Stimulated activated naive CD8-positive, alpha-beta T cell treated with anti-CD3 and anti-CD28 coated beads, Interleukin-15, amount 100 ng/mL, for 72 hours (primary cell): ENCODE measurements at regions not wholly inside any gene's neighbourhood (a gene's known extent, or its start where the extent isn't known, plus 50 kb on each side); places are given as distances from the start of the nearest gene placed in this dataset.

Experiments used
- ATAC-seq: fragments of 150-1000 bp; cut with Tn5 transposase; 2 replicates; pipeline ENCODE4 v1.10.0; 2021; ENCODE audit warnings: mild to moderate bottlenecking, moderate library complexity
- DNase-seq, 2 donors: peaks; one replicate each; pipeline ENCODE4 v3.0.0; 2021 to 2022
- H3K27ac Mint-ChIP-seq, 2 donors: one replicate each; pipeline ENCODE4 v1.8.0; 2022; ENCODE audit warnings: mild to moderate bottlenecking in 2 of 2, mixed read lengths in 2 of 2, moderate library complexity in 2 of 2
- H3K27me3 Mint-ChIP-seq: one replicate; pipeline ENCODE4 v1.8.0; 2022; ENCODE audit warnings: mixed read lengths
- H3K4me1 Mint-ChIP-seq: one replicate; pipeline ENCODE4 v1.8.0; 2022; ENCODE audit warnings: mild to moderate bottlenecking, mixed read lengths
- H3K4me3 Mint-ChIP-seq, 2 donors: one replicate each; pipeline ENCODE4 v1.8.0; 2022; ENCODE audit warnings: mild to moderate bottlenecking in 2 of 2, mixed read lengths in 2 of 2, moderate library complexity in 1 of 2
- H3K9me3 Mint-ChIP-seq, 2 donors: one replicate each; pipeline ENCODE4 v1.8.0; 2022; ENCODE audit warnings: mixed read lengths in 2 of 2

DNA sequence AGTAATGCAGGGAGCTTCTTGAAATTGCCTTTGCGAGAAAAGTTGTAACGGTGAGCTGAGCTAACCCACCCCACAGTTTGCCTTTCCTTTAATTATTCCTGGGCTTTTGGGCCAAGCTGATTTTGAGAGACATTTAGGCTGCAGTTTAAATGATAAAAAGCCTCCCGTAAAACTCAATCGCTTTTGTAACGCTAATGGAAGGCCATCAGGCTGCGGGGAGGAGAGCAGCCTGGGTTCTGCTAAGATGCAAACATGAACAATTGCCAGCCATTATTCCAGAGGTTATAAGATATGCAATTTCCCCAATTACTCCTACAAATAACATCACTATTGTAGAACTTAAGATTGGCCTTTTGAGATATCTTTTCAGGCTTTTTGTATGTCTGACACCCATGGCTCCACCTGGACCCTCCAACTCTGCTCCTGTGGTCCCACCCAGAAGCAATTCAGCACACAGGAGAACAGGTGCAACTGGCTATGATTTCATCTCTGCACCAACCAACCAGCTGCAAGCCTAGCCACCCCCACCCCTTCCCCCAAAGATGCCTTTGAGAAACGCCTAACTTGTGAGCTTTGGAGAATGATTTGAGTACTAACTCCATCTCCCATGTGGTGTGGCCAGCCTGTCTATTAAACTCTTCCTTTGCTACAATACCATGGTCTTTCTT lies 108.2 kb upstream of the FAM9C start:
- Mint-ChIP-seq H3K27me3 (no peaks in the 10 kb centered on the region), H3K4me3 (no peak overlapping the region), H3K9me3 (peaks cover 10 to 18% of the 10 kb centered on the region in 2 donors), H3K4me1 (peaks cover 6% of the 10 kb centered on the region), H3K27ac (no peak overlapping the region)
- DNase-seq (no peak), ATAC-seq (no peak)

DNA sequence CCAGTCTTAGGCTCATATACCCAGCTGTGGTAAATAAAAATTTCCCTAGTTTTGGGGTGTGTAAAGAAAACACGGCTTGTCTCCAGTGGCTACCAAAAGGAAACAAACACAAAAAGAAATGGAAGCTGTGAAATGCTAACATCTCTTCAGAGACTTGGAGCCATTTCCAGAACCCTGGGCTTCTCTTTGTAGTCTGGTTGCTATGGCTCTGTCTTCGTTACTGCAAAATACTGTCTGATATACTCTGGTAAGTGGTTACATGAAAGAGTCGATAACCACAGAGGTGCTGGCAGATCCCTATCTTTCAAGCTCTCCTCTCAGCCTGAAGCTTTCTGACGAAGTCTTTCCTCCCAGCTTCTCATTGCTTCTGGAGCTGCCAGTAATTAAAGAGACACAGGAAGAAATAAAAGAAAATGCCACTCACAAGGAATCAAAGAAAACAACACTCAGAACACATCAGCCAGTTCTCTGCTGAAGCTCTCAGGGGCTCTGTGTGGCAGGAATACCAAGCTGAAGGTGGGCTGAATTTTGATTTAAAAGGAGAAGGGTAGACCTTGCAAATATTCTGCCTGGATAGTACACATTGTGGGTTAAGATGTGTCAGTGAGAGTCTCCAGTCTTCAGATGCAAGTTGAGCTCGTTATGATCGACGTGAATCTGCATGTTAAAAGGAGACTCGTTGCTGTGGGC lies 107.6 kb upstream of the FAM9C start:
- peak overlapping the region; percentile 81 to 91 for H3K27ac Mint-ChIP-seq
- peak; percentile 74 for ATAC-seq

DNA sequence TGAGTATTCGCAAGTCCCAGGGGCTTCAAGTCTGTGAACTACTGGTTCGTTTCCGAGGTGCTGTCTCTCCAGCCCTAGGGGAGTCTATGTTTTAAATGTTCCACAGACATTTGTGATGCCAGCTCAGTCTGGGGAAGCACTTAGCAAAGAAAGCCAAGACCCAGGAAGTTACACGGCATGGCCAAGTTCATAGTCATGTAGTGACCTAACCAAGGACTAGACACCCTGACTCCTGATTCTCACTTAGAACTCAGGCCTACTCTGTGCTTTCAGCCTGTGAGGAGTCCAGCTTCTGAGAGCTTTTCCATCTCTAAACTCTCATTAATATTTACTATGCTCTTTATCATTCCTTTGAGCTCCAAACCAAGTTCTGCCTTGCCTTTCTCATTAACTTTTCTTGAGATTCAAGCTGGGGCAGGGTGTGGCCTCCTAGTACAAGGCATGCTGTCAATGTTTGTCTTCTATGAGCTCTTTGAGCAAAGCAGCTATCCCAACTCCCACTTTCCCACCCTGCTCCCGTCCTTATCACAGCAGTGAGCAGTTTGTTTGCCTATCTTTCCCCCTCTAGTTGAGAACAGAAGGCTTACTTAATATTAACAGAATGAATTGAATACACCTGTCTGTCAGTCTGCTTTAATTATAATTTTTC lies 105.4 kb upstream of the FAM9C start:
- Mint-ChIP-seq H3K4me1 (peaks cover 6% of the 10 kb centered on the region), H3K4me3 (no peak overlapping the region), H3K27me3 (no peaks in the 10 kb centered on the region), H3K27ac (no peak overlapping the region), H3K9me3 (peaks cover 19 to 33% of the 10 kb centered on the region in 2 donors)
- no peak for DNase-seq
- ATAC-seq: no peak

More for the DNA sequence above, 107.6 kb upstream of the FAM9C start:
- Mint-ChIP-seq H3K4me3 (peak overlapping the region; percentile 31 to 44), H3K27me3 (no peaks in the 10 kb centered on the region), H3K9me3 (peaks cover 12 to 25% of the 10 kb centered on the region in 2 donors), H3K4me1 (peaks cover 6% of the 10 kb centered on the region)
- DNase-seq: no peak

DNA sequence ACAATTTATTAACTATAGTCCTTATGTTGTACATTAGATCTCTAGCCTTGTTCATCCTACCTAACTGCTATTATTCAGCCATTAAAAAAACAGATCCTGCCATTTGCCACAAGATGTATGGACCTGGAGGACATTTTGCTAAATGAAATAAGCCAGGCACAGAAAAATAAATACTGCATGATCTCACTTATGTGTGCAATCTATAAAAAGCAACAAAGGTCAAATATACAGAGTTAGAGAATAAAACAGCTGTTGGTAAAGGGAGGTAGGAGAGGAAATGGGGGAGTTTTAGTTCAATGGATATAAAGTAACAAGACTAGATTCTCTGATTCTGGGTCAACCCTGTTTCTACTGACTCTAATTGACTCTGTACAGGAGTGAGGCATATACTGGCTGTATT lies 103.3 kb upstream of the FAM9C start:
- ATAC-seq (no peak), DNase-seq (no peak)
- no peak overlapping the region for H3K4me3 Mint-ChIP-seq
- peaks cover 6% of the 10 kb centered on the region for H3K4me1 Mint-ChIP-seq
- H3K27ac Mint-ChIP-seq: peak overlapping the region in 1 of 2 donors; percentile 19
- H3K9me3 Mint-ChIP-seq: peaks cover 8 to 21% of the 10 kb centered on the region in 2 donors
- H3K27me3 Mint-ChIP-seq: no peaks in the 10 kb centered on the region

DNA sequence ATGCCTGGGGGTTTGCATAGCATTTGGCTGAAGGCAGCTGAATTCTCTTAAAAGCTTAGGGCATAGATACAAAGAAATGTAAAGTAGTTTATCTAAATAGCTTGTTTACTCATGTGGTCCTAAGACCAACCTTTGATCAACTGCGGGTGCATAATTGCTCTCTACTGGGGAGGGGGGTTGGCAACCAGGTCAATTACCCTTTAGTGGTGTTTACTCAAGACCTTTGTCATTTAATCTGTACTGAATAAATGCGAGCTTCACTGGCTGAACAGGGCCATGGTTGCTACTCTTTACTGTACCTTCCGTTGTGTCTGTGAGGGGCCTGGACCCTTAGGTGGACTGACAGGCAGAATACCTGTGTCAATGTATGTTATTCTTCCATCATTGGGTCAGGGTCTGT lies 102.7 kb upstream of the FAM9C start:
- H3K27ac Mint-ChIP-seq: no peak overlapping the region
- no peak overlapping the region for H3K4me3 Mint-ChIP-seq
- DNase-seq (no peak), ATAC-seq (no peak)
- H3K27me3 Mint-ChIP-seq: no peaks in the 10 kb centered on the region
- H3K9me3 Mint-ChIP-seq: peaks cover 8 to 21% of the 10 kb centered on the region in 2 donors
- peaks cover 5% of the 10 kb centered on the region for H3K4me1 Mint-ChIP-seq

DNA sequence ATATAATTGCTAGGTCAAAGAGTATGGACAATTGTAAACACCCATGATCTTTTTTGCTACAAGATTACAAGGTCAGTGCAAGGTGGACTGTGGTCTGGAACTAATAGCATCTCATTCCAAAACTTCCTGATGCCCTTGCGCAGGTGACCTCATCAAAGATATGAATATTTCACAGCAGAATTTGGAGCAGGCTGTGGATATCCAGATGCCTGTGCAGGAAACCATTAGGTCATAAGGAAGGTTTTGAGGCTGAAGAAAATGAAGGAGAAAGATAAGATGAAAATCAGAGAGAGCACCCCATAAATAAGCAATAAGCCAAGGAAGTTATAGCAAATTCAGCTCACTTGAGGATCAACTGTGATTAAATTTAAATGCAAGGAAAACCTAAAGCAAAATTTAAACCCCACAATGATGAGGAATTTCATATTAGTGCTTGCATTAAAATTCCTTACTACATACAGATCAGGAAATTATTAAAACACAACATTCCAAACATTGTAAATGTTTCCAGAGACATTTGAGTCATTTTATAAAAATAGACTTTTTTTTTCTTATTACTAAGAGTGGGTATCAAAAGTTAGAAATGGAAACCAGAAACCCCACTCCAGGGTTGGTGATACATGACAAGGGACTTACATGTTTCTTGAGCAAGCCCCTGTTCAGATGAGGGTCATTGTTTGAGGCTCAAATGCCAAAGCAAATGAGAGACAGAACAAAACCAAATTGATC lies 100.7 kb upstream of the FAM9C start:
- Mint-ChIP-seq H3K27ac (no peak overlapping the region), H3K9me3 (peaks cover 8 to 21% of the 10 kb centered on the region in 2 donors), H3K4me1 (no peaks in the 10 kb centered on the region), H3K4me3 (no peak overlapping the region), H3K27me3 (no peaks in the 10 kb centered on the region)
- DNase-seq: no peak
- no peak for ATAC-seq

DNA sequence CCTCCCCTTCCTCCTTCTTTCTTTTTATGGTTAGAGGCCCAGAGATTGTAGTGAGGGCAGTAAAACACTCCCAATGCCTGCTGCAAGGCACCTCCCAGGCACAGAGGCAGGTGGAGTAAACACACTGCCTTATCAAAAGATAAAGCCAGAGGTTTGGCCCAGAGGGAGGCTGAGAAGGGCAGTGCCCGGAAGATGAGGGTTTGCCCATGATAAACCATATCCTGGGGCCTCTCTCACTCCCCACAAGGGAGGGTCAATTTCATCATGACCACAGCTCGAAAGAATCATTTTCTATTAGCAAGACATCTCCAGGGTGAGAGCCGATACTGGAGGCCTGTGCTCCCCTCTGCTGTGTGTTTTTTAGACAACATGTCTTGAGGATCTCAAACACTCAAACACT lies 98.5 kb upstream of the FAM9C start:
- peak; percentile 53 for ATAC-seq
- H3K9me3 Mint-ChIP-seq: peaks cover 8 to 17% of the 10 kb centered on the region in 2 donors

DNA sequence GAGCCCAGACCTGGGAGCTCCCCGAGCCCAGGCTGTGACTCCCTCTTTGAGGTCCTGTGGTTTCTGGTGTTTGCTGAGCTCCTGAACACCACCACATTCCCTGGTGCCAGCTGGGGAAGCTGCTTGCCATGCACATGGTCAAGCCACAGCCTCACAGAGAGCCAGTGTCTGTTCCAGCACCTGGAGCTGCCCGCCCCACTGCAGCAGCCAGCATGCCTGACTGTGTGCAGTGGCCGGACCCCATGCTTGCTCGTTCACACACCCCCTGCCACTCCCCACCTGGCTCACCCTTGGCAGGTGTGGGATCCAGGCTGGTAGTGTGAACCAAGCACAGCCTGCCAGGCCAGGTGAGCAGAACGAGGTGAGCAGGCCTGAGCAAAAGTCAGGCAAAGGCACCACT lies 95.6 kb upstream of the FAM9C start:
- no peak for ATAC-seq
- no peaks in the 10 kb centered on the region for H3K4me1 Mint-ChIP-seq
- H3K27ac Mint-ChIP-seq: no peak overlapping the region
- H3K9me3 Mint-ChIP-seq: no peaks in the 10 kb centered on the region
- DNase-seq: no peak
- no peak overlapping the region for H3K4me3 Mint-ChIP-seq
- H3K27me3 Mint-ChIP-seq: no peaks in the 10 kb centered on the region

More for the DNA sequence above, 98.5 kb upstream of the FAM9C start:
- peak overlapping the region in 1 of 2 donors; percentile 46 for H3K27ac Mint-ChIP-seq
- no peak for DNase-seq
- H3K4me3 Mint-ChIP-seq: no peak overlapping the region
- H3K27me3 Mint-ChIP-seq: no peaks in the 10 kb centered on the region
- no peaks in the 10 kb centered on the region for H3K4me1 Mint-ChIP-seq

DNA sequence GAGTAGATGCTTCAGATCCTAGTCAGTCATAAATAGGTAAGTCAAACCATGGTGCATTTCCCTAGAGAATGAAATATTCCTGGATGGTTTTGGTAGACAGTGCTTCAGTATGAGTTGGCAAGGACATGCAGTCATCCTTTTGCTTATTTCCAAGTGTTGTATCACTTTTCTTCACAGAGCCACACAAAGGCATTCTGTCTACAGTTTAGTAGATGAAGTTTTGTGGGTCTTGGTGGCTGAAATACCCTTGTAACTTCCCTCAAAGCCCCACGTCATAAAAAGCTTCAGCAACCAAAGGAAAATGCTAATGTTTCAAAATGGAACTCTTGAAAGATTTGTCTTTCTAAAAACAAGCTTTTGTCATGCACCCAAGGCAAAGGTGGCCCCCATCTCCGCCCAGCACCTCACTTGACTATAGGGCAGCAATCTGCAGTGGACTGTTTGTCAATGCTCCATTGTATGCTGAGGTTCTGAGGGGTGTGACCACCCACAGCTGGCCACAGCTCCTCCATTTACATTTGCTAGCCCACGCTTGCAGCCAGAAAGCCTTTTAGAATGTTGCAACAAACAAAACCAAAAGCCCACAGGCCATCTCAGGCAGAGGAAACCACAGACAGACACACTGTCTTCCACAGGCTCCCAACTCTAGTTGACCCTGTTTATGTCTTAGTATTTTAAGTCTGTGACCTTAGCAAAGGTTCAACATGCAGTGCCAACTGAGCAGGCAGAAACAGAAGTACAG lies 87.1 kb upstream of the FAM9C start:
- no peak for ATAC-seq
- H3K4me3 Mint-ChIP-seq: no peak overlapping the region
- H3K27ac Mint-ChIP-seq: no peak overlapping the region

DNA sequence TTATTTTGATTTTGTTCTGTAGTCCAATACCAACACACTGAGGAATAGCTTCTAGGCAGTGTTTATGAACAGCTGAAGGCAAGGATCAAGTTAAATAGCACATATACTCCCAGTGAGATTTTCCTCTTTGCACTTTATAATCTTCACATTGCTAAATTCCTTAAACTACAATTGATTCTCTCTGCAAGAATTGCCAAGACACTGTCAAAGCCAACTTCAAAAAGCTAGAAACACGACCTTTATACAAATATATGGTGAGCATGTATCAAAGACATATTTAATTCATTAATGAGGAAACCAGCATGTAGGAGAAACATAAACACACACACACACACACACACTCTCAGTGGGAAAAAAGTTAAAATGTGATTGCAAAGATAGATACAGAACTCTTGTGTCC lies 86.4 kb upstream of the FAM9C start:
- DNase-seq: no peak
- Mint-ChIP-seq H3K4me3 (no peak overlapping the region), H3K4me1 (peaks cover 29% of the 10 kb centered on the region), H3K27me3 (no peaks in the 10 kb centered on the region), H3K27ac (no peak overlapping the region), H3K9me3 (no peaks in the 10 kb centered on the region)
- no peak for ATAC-seq

More for the DNA sequence above, 87.1 kb upstream of the FAM9C start:
- DNase-seq: peak in 1 of 2 donors; percentile 11
- H3K4me1 Mint-ChIP-seq: peaks cover 21% of the 10 kb centered on the region
- H3K9me3 Mint-ChIP-seq: no peaks in the 10 kb centered on the region
- no peaks in the 10 kb centered on the region for H3K27me3 Mint-ChIP-seq

DNA sequence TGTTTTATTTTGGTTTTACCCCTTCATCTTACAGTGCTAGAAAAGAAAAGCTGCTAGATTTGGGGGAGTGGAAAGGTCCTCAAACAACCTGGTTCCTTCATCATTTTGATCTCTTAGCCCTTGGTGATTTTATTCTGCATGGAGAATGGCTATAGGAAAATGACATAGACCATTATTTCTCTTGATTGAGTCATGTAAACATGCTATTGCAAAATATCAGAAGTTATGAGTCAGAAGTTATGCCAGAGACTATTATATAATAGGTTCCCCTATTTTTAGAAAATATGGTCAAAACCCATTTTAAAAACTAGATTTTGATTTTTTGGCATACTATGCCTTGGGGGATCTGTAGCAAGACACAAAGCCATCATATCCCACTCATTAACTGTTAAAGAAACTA lies 83.7 kb upstream of the FAM9C start:
- Mint-ChIP-seq H3K9me3 (no peaks in the 10 kb centered on the region), H3K4me1 (peaks cover 49% of the 10 kb centered on the region), H3K4me3 (no peak overlapping the region), H3K27me3 (no peaks in the 10 kb centered on the region), H3K27ac (peak overlapping the region; percentile 63 to 75)
- no peak for DNase-seq
- ATAC-seq: peak; percentile 46

DNA sequence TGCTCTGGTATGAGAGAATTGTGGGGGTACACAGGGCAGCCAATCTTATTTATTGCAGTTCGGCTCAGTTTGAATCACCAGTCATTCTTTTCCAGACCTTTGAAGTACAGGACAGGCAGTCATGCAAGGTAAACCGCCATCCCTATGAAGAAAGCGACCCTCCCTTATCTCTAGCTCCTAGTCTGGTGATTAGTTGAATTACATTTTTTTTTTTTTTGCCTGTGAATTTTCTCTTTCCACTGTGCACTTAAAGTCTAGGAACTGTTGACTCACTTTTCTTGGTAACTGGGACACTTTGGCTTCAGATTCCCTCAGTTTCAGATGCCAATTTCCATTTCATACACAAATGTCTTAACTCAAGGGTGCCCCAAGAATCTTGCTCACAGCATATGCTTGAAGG lies 82.4 kb upstream of the FAM9C start:
- Mint-ChIP-seq H3K4me1 (peaks cover 50% of the 10 kb centered on the region), H3K27ac (peak overlapping the region in 1 of 2 donors; percentile 69), H3K4me3 (no peak overlapping the region), H3K9me3 (no peaks in the 10 kb centered on the region), H3K27me3 (no peaks in the 10 kb centered on the region)
- ATAC-seq (no peak), DNase-seq (no peak)

DNA sequence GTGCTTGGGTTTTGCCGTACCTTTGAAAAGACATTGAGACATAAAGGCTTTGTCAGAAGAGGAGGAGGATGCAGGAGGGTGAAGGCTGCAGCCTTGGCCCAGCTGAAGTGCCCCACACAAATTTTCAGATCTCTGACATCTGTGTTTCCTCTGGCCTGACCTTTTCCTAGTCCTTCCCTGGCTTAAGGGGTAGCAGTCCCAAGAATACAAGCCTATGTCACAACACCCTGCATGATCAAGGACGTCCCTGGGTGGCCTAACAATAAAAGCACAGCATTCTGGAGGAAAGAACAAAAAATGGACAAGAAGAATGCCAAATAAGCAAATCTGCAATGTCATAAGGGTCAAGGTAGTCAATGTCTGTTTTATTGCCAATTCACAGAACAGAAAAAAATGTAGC lies 80.8 kb upstream of the FAM9C start:
- DNase-seq (no peak), ATAC-seq (no peak)
- H3K9me3 Mint-ChIP-seq: no peaks in the 10 kb centered on the region
- no peaks in the 10 kb centered on the region for H3K27me3 Mint-ChIP-seq
- peaks cover 45% of the 10 kb centered on the region for H3K4me1 Mint-ChIP-seq
- H3K4me3 Mint-ChIP-seq: no peak overlapping the region
- peak overlapping the region in 1 of 2 donors; percentile 30 for H3K27ac Mint-ChIP-seq

DNA sequence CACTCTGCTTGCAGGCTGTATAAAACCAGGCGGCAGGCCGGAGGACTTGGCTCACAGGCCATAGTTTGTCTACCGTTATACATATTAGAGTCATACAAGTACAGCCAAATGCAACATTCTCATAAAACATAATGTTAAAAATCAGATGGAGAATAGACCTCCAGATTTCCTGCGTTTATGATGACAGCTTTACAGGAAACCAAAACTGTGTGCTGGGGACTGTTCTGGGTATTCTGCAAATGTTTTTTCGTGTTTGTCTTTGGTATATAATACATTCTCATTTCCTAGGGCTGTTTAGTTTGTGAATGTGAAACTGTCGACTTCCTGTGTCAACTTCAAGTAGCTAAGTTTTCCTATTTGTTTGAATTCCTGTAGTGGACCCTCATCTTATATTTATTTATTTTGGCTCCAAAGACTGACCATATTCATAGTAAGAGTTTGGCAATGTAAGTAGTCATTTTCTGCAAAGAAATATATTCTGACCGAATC lies 79.5 kb upstream of the FAM9C start:
- peak; percentile 61 for ATAC-seq
- Mint-ChIP-seq H3K27me3 (no peaks in the 10 kb centered on the region), H3K9me3 (no peaks in the 10 kb centered on the region), H3K27ac (peak overlapping the region in 1 of 2 donors; percentile 92), H3K4me1 (peaks cover 45% of the 10 kb centered on the region), H3K4me3 (peak overlapping the region; percentile 59 to 60)
- DNase-seq: no peak
